ENCODE measurements at regions not wholly inside any gene's neighbourhood (a gene's known extent, or its start where the extent isn't known, plus 50 kb on each side); places are given as distances from the start of the nearest gene placed in this dataset.
A peak's percentile ranks its signal among the peaks of the same experiment; 100 is the strongest.

DNA sequence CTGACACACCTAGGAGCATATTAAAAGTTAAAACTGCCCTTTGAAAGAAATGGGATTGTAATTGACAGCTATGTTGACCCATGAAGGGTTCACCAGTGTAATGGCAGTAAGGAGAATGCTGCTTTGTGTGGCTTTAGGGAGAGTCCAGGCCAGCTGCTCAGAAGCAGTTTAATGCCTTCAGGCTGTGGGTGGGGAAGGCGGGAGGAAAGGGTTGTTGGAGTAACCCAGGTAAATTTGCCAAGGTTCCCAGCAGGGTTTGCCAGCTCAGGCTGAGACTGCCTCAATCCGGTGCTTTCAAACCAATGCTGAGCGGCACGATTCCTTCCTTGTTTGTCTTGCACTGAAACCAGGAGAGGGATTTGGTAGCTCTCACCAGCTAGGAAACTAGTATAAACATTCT, 637.2 kb downstream of the INHBA start:
- Histone ChIP-seq H3K4me1 (ENCODE audit: insufficient read depth) (no peaks in the 10 kb centered on the region), H3K27me3 (ENCODE audit: insufficient read depth) (peaks cover 3% of the 10 kb centered on the region; the same call in 1 of the 2 replicates), H3F3A (replicated peaks; ENCODE audit: low read depth) (no peaks in the 10 kb centered on the region), H3K4me2 (no peak overlapping the region), H3K36me3 (ENCODE audit: insufficient read depth) (no peaks in the 10 kb centered on the region), H3K27ac (ENCODE audit: low read depth) (no peak overlapping the region), H3K9me2 (ENCODE audit: insufficient read depth) (no peaks in the 10 kb centered on the region), H2AFZ (peak overlapping the region; percentile 63; the same call in 1 of the 2 replicates), H3K79me2 (replicated peaks; ENCODE audit: insufficient read depth) (no peaks in the 10 kb centered on the region), H3K4me3 (no peak overlapping the region), H4K20me1 (replicated peaks; ENCODE audit: insufficient read depth) (no peaks in the 10 kb centered on the region)
- no peak for TF ChIP-seq EZH2phosphoT487 (IDR thresholded peaks at IDR 0.05; ENCODE audit: unreplicated experiment)
- no peak for TF ChIP-seq ZNF462 (CRISPR knock-in tag; IDR thresholded peaks at IDR 0.05)
- TF ChIP-seq REST (IDR thresholded peaks at IDR 0.05; ENCODE audit: unreplicated experiment), result no peak
- TF ChIP-seq POLR2AphosphoS5 (IDR thresholded peaks at IDR 0.05; ENCODE audit: low read depth), result no peak
- no peak for TF ChIP-seq STAT1 (IDR thresholded peaks at IDR 0.05; ENCODE audit: unreplicated experiment)
- TF ChIP-seq JUNB (IDR thresholded peaks at IDR 0.05; ENCODE audit: unreplicated experiment), result no peak
- no peak for TF ChIP-seq ZNF114 (CRISPR knock-in tag; IDR thresholded peaks at IDR 0.05)
- TF ChIP-seq, protein P1, sequence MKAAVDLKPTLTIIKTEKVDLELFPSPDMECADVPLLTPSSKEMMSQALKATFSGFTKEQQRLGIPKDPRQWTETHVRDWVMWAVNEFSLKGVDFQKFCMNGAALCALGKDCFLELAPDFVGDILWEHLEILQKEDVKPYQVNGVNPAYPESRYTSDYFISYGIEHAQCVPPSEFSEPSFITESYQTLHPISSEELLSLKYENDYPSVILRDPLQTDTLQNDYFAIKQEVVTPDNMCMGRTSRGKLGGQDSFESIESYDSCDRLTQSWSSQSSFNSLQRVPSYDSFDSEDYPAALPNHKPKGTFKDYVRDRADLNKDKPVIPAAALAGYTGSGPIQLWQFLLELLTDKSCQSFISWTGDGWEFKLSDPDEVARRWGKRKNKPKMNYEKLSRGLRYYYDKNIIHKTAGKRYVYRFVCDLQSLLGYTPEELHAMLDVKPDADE (IDR thresholded peaks at IDR 0.05), result no peak
- TF ChIP-seq, protein P2, sequence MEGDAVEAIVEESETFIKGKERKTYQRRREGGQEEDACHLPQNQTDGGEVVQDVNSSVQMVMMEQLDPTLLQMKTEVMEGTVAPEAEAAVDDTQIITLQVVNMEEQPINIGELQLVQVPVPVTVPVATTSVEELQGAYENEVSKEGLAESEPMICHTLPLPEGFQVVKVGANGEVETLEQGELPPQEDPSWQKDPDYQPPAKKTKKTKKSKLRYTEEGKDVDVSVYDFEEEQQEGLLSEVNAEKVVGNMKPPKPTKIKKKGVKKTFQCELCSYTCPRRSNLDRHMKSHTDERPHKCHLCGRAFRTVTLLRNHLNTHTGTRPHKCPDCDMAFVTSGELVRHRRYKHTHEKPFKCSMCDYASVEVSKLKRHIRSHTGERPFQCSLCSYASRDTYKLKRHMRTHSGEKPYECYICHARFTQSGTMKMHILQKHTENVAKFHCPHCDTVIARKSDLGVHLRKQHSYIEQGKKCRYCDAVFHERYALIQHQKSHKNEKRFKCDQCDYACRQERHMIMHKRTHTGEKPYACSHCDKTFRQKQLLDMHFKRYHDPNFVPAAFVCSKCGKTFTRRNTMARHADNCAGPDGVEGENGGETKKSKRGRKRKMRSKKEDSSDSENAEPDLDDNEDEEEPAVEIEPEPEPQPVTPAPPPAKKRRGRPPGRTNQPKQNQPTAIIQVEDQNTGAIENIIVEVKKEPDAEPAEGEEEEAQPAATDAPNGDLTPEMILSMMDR (conservative IDR thresholded peaks at IDR 0.05; ENCODE audit: low read depth in 2 of 2), result no peak
- TF ChIP-seq EZH2 (IDR thresholded peaks at IDR 0.05; ENCODE audit: low read depth, unreplicated experiment), result no peak
- TF ChIP-seq CREB1 (CRISPR knock-in tag; IDR thresholded peaks at IDR 0.05; ENCODE audit: low read depth), result no peak
- no peak for TF ChIP-seq ZNF331 (CRISPR knock-in tag; IDR thresholded peaks at IDR 0.05; ENCODE audit: low read depth)
- no peak for TF ChIP-seq NANOG (IDR thresholded peaks at IDR 0.05; ENCODE audit: borderline replicate concordance)
- Mint-ChIP-seq H3K36me3 (ENCODE audit: low read depth) (no peaks in the 10 kb centered on the region), H3K9me3 (no peaks in the 10 kb centered on the region), H3K4me1 (no peaks in the 10 kb centered on the region), H3K4me3 (no peak overlapping the region), H3K27me3 (ENCODE audit: insufficient read depth, low read depth, poor library complexity) (peaks cover 6% of the 10 kb centered on the region), H3K27ac (no peak overlapping the region)
- DNase-seq (ENCODE audit: low spot score) (peak; percentile 7), ATAC-seq (no peak)

All from GM23338 (cell line).